Neutrophil (primary cell): ENCODE measurements at regions not wholly inside any gene's neighbourhood (a gene's known extent, or its start where the extent isn't known, plus 50 kb on each side); places are given as distances from the start of the nearest gene placed in this dataset.

ENCODE experiments used
- H3K27ac ChIP-seq: fragments of 200-600 bp; sonication (generic); 2 replicates; pipeline ENCODE4 v1.5.1; 2016; ENCODE audit warnings: mild to moderate bottlenecking, moderate library complexity
- H3K27me3 ChIP-seq: fragments of 200-600 bp; sonication (generic); 2 replicates; pipeline ENCODE4 v1.6.0; 2016; ENCODE audit warnings: mild to moderate bottlenecking
- H3K36me3 ChIP-seq: fragments of 200-600 bp; sonication (generic); 2 replicates; pipeline ENCODE4 v1.5.1; 2017
- H3K4me1 ChIP-seq, 2 experiments: fragments of 200-600 bp in 1 of 2; sonication (generic) in 1 of 2; 1 replicate in 1 of 2; 2 replicates in 1 of 2; pipeline versions ENCODE4 v1.5.1 to v1.6.1; 2013 to 2016; ENCODE audit warnings: low read depth in 1 of 2, low read length in 1 of 2, mild to moderate bottlenecking in 1 of 2, moderate library complexity in 1 of 2; ENCODE audit not compliant: control insufficient read depth in 1 of 2, insufficient read depth in 1 of 2
- H3K4me3 ChIP-seq, 2 experiments: fragments of 200-600 bp in 1 of 2; sonication (generic) in 1 of 2; 1 replicate in 1 of 2; 2 replicates in 1 of 2; pipeline ENCODE4 v1.5.1; 2013 to 2016; ENCODE audit warnings: low read depth in 1 of 2, low read length in 1 of 2, mild to moderate bottlenecking in 1 of 2, moderate library complexity in 1 of 2
- H3K9me3 ChIP-seq: fragments of 200-600 bp; sonication (generic); 2 replicates; pipeline ENCODE4 v1.5.1; 2016
- TF ChIP-seq, protein P1 (sequence below): fragments of 200-600 bp; sonication (generic); IDR thresholded peaks from 2 replicates; pipeline ENCODE4 v1.5.1; 2016; ENCODE audit warnings: antibody characterized with exemption

DNA sequence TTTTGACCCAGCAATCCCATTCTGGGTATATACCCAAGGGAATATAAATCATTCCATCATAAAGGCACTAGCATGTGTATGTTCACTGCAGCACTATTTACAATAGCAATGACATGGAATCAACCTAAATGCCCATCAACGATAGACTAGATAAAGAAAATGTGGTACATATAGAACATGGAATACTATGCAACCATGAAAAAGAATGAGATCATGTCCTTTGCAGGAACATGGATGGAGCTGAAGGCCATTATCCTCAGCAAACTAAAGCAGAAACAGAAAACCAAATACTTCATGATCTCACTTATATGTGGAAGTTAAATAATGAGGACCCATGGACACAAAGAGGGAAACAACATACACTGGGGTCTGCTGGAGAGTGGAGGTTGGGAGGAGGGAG is 58.0 kb upstream of the STARD3NL start:
- Histone ChIP-seq H3K27me3 (no peaks in the 10 kb centered on the region), H3K4me1 (no peaks in the 10 kb centered on the region)

DNA sequence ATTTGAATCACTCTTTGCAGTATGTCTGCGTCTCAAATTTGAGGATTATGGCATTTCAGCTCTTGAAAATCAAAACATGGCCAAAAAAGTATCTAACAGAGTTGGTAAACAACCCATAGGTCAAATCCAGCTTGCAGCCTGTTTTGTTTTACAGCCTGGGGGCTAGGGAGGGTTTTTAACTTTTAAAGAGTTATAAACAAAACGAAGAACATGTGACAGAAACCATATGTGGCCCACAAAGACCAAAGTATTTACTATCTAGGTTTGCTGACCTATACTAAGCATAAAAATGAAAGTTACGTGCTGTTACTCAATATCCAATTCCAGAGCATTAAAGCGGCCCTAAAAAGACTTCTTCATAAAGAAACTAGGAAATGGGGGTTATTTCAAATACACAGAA is 55.5 kb upstream of the STARD3NL start:
- Histone ChIP-seq H3K27me3 (no peaks in the 10 kb centered on the region), H3K9me3 (no peaks in the 10 kb centered on the region), H3K4me3 (no peak overlapping the region), H3K4me1 (no peaks in the 10 kb centered on the region), H3K36me3 (no peaks in the 10 kb centered on the region), H3K27ac (no peak overlapping the region)
- TF ChIP-seq, protein P1, sequence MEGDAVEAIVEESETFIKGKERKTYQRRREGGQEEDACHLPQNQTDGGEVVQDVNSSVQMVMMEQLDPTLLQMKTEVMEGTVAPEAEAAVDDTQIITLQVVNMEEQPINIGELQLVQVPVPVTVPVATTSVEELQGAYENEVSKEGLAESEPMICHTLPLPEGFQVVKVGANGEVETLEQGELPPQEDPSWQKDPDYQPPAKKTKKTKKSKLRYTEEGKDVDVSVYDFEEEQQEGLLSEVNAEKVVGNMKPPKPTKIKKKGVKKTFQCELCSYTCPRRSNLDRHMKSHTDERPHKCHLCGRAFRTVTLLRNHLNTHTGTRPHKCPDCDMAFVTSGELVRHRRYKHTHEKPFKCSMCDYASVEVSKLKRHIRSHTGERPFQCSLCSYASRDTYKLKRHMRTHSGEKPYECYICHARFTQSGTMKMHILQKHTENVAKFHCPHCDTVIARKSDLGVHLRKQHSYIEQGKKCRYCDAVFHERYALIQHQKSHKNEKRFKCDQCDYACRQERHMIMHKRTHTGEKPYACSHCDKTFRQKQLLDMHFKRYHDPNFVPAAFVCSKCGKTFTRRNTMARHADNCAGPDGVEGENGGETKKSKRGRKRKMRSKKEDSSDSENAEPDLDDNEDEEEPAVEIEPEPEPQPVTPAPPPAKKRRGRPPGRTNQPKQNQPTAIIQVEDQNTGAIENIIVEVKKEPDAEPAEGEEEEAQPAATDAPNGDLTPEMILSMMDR: no peak

More for the DNA sequence above, 58.0 kb upstream of the STARD3NL start:
- no peaks in the 10 kb centered on the region for H3K36me3 ChIP-seq
- TF ChIP-seq, protein P1: no peak
- H3K27ac ChIP-seq: no peak overlapping the region
- H3K4me3 ChIP-seq: no peak overlapping the region
- no peaks in the 10 kb centered on the region for H3K9me3 ChIP-seq

DNA sequence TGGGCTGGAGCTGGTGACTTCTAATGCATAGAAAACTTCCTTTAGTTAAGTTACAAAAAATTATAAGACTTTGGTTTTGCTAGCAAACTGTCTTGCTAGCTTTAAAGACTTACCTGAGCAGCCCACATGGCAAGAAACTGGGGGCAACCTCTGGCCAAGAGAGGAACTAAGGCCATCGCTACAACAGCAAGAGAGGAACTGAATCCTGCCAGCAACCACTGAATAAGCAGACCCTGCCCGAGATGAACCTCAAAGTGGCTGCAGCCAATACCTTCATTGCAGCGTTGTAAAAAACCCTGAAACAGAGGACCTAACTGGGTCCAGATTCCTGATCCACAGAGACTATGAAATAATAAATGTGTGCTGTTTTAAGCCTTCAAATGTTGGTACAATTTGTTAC is 54.6 kb upstream of the STARD3NL start:
- no peak overlapping the region for H3K27ac ChIP-seq
- no peaks in the 10 kb centered on the region for H3K4me1 ChIP-seq
- H3K36me3 ChIP-seq: no peaks in the 10 kb centered on the region
- H3K4me3 ChIP-seq: no peak overlapping the region
- no peaks in the 10 kb centered on the region for H3K27me3 ChIP-seq
- TF ChIP-seq, protein P1: no peak
- no peaks in the 10 kb centered on the region for H3K9me3 ChIP-seq

DNA sequence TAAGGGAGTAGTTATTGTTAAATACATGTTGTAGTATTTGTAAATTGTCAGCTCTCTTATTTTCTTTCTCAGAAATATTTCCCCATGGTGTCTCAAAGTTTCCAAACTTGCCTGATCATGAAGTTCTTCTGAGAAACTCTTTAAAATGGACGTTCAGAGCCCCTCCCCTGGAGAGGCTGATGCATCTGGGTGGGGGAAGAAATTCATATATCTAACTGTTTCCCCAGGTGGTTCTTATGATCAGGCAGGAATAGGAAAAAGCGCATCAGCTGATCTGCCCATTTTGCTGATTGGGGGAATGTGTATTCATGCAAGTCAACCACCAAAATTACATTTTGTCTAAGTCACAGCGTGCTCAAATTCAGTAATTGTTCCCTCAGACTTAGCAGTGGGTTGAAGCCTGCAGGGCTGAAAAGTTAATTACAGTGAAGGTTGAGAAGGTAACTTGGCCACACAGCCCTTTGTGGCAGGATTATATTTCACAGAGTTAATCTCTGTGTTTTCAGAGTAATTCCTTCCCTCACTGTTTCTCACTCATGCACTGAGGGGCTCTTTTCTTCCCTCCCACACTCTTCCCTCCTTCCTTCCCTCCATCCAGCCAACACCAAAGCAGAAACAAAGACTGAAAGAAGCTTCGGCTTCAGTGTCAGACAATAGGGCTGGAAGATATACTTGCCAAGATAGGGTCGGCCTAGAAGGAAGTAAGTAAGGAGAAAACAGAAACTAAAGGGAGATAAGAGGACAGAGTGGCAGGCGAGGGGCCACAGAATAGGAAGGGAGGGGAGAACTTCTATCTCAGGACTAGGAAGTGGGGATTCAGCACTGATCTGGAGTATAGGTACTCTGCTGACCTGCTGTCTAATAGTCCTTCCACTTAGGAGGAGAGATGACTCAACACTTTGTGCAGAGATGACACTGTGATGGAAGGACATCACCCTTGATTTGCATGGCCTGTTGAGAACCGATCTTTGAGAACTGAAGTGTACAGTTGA is 50.5 kb upstream of the STARD3NL start:
- Histone ChIP-seq H3K27ac (no peak overlapping the region), H3K4me1 (no peaks in the 10 kb centered on the region), H3K4me3 (no peak overlapping the region), H3K9me3 (no peaks in the 10 kb centered on the region), H3K27me3 (no peaks in the 10 kb centered on the region), H3K36me3 (no peaks in the 10 kb centered on the region)
- TF ChIP-seq, protein P1: no peak
